H9 (cell line): ENCODE measurements at regions not wholly inside any gene's neighbourhood (a gene's known extent, or its start where the extent isn't known, plus 50 kb on each side); places are given as distances from the start of the nearest gene placed in this dataset.
"Not testable (repeated sequence)": the region's sequence is repeated elsewhere in the genome, so short reads cannot be mapped to it uniquely, and the experiment has no call there.

ENCODE experiments used
- DNase-seq: peaks from one replicate; pipeline ENCODE4 v3.0.0-alpha.2; 2017
- H2AFZ ChIP-seq: one replicate; pipeline ENCODE4 v1.6.1; 2013; ENCODE audit warnings: mild to moderate bottlenecking, low read length, control low read depth, moderate library complexity
- H2AK5ac ChIP-seq: 2 replicates; pipeline ENCODE4 v1.6.1; 2013; ENCODE audit warnings: low read length, control low read depth, mixed read lengths; ENCODE audit not compliant: insufficient read length
- H2BK120ac ChIP-seq: one replicate; pipeline ENCODE4 v1.6.1; 2013; ENCODE audit warnings: low read depth, mild to moderate bottlenecking, low read length, control low read depth, inconsistent platforms; ENCODE audit not compliant: poor library complexity, severe bottlenecking
- H2BK12ac ChIP-seq: 2 replicates; pipeline ENCODE4 v1.6.1; 2013; ENCODE audit warnings: low read length, control low read depth, mixed read lengths, low read depth; ENCODE audit not compliant: insufficient read length
- H2BK15ac ChIP-seq: 2 replicates; pipeline ENCODE4 v1.6.1; 2013; ENCODE audit warnings: low read depth, low read length, control low read depth
- H2BK20ac ChIP-seq: one replicate; pipeline ENCODE4 v1.6.1; 2013; ENCODE audit warnings: low read depth, mild to moderate bottlenecking, low read length, control low read depth, inconsistent platforms; ENCODE audit not compliant: poor library complexity, severe bottlenecking
- H2BK5ac ChIP-seq: 2 replicates; pipeline ENCODE4 v1.6.1; 2013; ENCODE audit warnings: low read length, control low read depth, mixed read lengths; ENCODE audit not compliant: insufficient read length
- H3K14ac ChIP-seq: 2 replicates; pipeline ENCODE4 v1.6.1; 2013; ENCODE audit warnings: low read length, control low read depth; ENCODE audit not compliant: insufficient read depth
- H3K18ac ChIP-seq: 2 replicates; pipeline ENCODE4 v1.6.1; 2013; ENCODE audit warnings: low read depth, mild to moderate bottlenecking, mixed read lengths, low read length, control low read depth; ENCODE audit not compliant: insufficient read length
- H3K23ac ChIP-seq: 2 replicates; pipeline ENCODE4 v1.6.1; 2013; ENCODE audit warnings: low read length, control low read depth, mixed read lengths, low read depth; ENCODE audit not compliant: insufficient read length
- H3K23me2 ChIP-seq: 2 replicates; pipeline ENCODE4 v1.6.1; 2013; ENCODE audit warnings: low read depth, mild to moderate bottlenecking, mixed read lengths, low read length, control low read depth; ENCODE audit not compliant: insufficient read length, poor library complexity, severe bottlenecking
- H3K27ac ChIP-seq: 2 replicates; pipeline ENCODE4 v1.5.1; 2013; ENCODE audit warnings: low read length, control low read depth, mixed read lengths, low read depth; ENCODE audit not compliant: insufficient read length
- H3K27me3 ChIP-seq: 2 replicates; pipeline ENCODE4 v1.6.1; 2013; ENCODE audit warnings: low read length, control low read depth, inconsistent platforms; ENCODE audit not compliant: insufficient read depth
- H3K4ac ChIP-seq: 2 replicates; pipeline ENCODE4 v1.6.1; 2013; ENCODE audit warnings: low read depth, mild to moderate bottlenecking, control low read depth, inconsistent platforms, low read length, moderate library complexity
- H3K4me1 ChIP-seq: 2 replicates; pipeline ENCODE4 v1.6.1; 2013; ENCODE audit warnings: low read length, control low read depth, inconsistent platforms; ENCODE audit not compliant: insufficient read depth
- H3K4me2 ChIP-seq: 2 replicates; pipeline ENCODE4 v1.6.1; 2013; ENCODE audit warnings: low read length, control low read depth, mixed read lengths; ENCODE audit not compliant: insufficient read length, insufficient read depth
- H3K56ac ChIP-seq: 2 replicates; pipeline ENCODE4 v1.6.1; 2013; ENCODE audit warnings: low read depth, mild to moderate bottlenecking, mixed read lengths, low read length, control low read depth; ENCODE audit not compliant: insufficient read length
- H3K79me1 ChIP-seq: 2 replicates; pipeline ENCODE4 v1.6.1; 2013; ENCODE audit warnings: low read depth, mild to moderate bottlenecking, moderate library complexity, low read length, control low read depth, inconsistent platforms; ENCODE audit not compliant: insufficient read depth, poor library complexity, severe bottlenecking
- H3K79me2 ChIP-seq: 2 replicates; pipeline ENCODE4 v1.6.1; 2013; ENCODE audit warnings: low read length, control low read depth, inconsistent platforms; ENCODE audit not compliant: insufficient read depth
- H3K9ac ChIP-seq: 2 replicates; pipeline ENCODE4 v1.6.1; 2013; ENCODE audit warnings: low read length, control low read depth, mixed read lengths; ENCODE audit not compliant: insufficient read length; ENCODE audit errors: extremely low read depth
- H3K9me3 ChIP-seq: one replicate; pipeline ENCODE4 v1.6.1; 2013; ENCODE audit warnings: low read depth, low read length, inconsistent platforms; ENCODE audit not compliant: control insufficient read depth
- H3T11ph ChIP-seq: one replicate; pipeline ENCODE4 v1.6.1; 2013; ENCODE audit warnings: mild to moderate bottlenecking, low read length, control low read depth, inconsistent platforms
- H4K20me1 ChIP-seq: one replicate; pipeline ENCODE4 v1.6.1; 2013; ENCODE audit not compliant: control insufficient read depth, insufficient read length, insufficient read depth
- H4K5ac ChIP-seq: 2 replicates; pipeline ENCODE4 v1.6.1; 2013; ENCODE audit warnings: low read depth, mild to moderate bottlenecking, mixed read lengths, low read length, control low read depth; ENCODE audit not compliant: insufficient read length
- H4K8ac ChIP-seq: replicated peaks from 2 replicates; pipeline ENCODE4 v1.6.1; 2013; ENCODE audit warnings: low read length, control low read depth, mixed read lengths, low read depth; ENCODE audit not compliant: insufficient read length
- H4K91ac ChIP-seq: 2 replicates; pipeline ENCODE4 v1.6.1; 2013; ENCODE audit warnings: low read depth, mild to moderate bottlenecking, moderate library complexity, mixed read lengths, low read length, control low read depth; ENCODE audit not compliant: insufficient read length
- H3K27ac Mint-ChIP-seq, 3 experiments: 2 replicates in 2 of 3; 3 replicates in 1 of 3; pipeline ENCODE4 v1.8.0; 2020 to 2021; ENCODE audit warnings: mixed read lengths in 3 of 3, mild to moderate bottlenecking in 1 of 3, moderate library complexity in 1 of 3
- H3K27me3 Mint-ChIP-seq: 2 replicates; pipeline ENCODE4 v1.8.0; 2021; ENCODE audit warnings: low read depth, mild to moderate bottlenecking, moderate library complexity, mixed read lengths
- H3K36me3 Mint-ChIP-seq, 3 experiments: 2 replicates in 2 of 3; 3 replicates in 1 of 3; pipeline ENCODE4 v1.8.0; 2020 to 2021; ENCODE audit warnings: low read depth in 3 of 3, mixed read lengths in 3 of 3; ENCODE audit not compliant: insufficient read depth in 1 of 3
- H3K4me1 Mint-ChIP-seq, 2 experiments: 2 replicates each; pipeline ENCODE4 v1.8.0; 2020; ENCODE audit warnings: mixed read lengths in 2 of 2
- H3K4me3 Mint-ChIP-seq, 2 experiments: 2 replicates in 1 of 2; 3 replicates in 1 of 2; pipeline ENCODE4 v1.8.0; 2020 to 2021; ENCODE audit warnings: mild to moderate bottlenecking in 2 of 2, mixed read lengths in 2 of 2, moderate library complexity in 1 of 2
- H3K9me3 Mint-ChIP-seq, 2 experiments: 2 replicates in 1 of 2; 3 replicates in 1 of 2; pipeline ENCODE4 v1.8.0; 2020; ENCODE audit warnings: mild to moderate bottlenecking in 2 of 2, mixed read lengths in 2 of 2, moderate library complexity in 1 of 2
- CTCF ChIP-seq: fragments of 200-600 bp; sonication (generic); conservative IDR thresholded peaks from 3 replicates; pipeline ENCODE4 v1.8.0; 2021; ENCODE audit warnings: antibody characterized with exemption, mild to moderate bottlenecking
- WGBS: extraction: QIAGEN DNeasy Blood & Tissue Kit; methylation state at CpG from one replicate; pipeline ENCODE4 v1.1.7; 2013; ENCODE audit warnings: missing lambda C conversion rate, low lambda C conversion rate, mixed read lengths; ENCODE audit not compliant: insufficient read length; ENCODE audit errors: extremely low coverage; 5-methylcytosine and 5-hydroxymethylcytosine counted together

- WGBS, result no CpG with 5 or more reads among the region's 2 CpGs
- H4K5ac ChIP-seq, result no peak overlapping the region
- no peak overlapping the region for H2BK5ac ChIP-seq
- H2BK20ac ChIP-seq, result no peak overlapping the region
- H3K56ac ChIP-seq, result no peak overlapping the region
- Mint-ChIP-seq H3K4me3 (no peak overlapping the region), H3K36me3 (peaks cover 0 to 5% (median 0%) of the 10 kb centered on the region in 3 experiments; a peak in 3 of 7 replicates), H3K9me3 (peaks cover under 1 to 3% of the 10 kb centered on the region in 2 experiments; a peak in 1 of 5 replicates), H3K4me1 (peaks cover 6 to 8% of the 10 kb centered on the region in 2 experiments), H3K27me3 (no peaks in the 10 kb centered on the region), H3K27ac (no peak overlapping the region)
- H3K14ac ChIP-seq, result no peak overlapping the region
- no peaks in the 10 kb centered on the region for H3K79me1 ChIP-seq
- no peaks in the 10 kb centered on the region for H3K79me2 ChIP-seq
- TF ChIP-seq CTCF, result no peak
- H2BK15ac ChIP-seq, result no peak overlapping the region
- no peaks in the 10 kb centered on the region for H4K20me1 ChIP-seq
- no peak overlapping the region for H3T11ph ChIP-seq
- H2BK12ac ChIP-seq, result no peak overlapping the region
- no peak for DNase-seq
- no peak overlapping the region for H2AK5ac ChIP-seq
- H3K4me2 ChIP-seq, result no peak overlapping the region
- H3K23ac ChIP-seq, result no peak overlapping the region
- H2BK120ac ChIP-seq, result no peak overlapping the region
- H4K8ac ChIP-seq, result no peak overlapping the region
- H3K23me2 ChIP-seq, result no peaks in the 10 kb centered on the region
- H3K18ac ChIP-seq, result no peak overlapping the region
- H3K9ac ChIP-seq, result no peak overlapping the region
- no peak overlapping the region for H4K91ac ChIP-seq
- H3K4me1 ChIP-seq, result no peaks in the 10 kb centered on the region
- no peak overlapping the region for H3K4ac ChIP-seq
- H3K27me3 ChIP-seq, result no peaks in the 10 kb centered on the region
- H3K9me3 ChIP-seq, result no peaks in the 10 kb centered on the region
- H2AFZ ChIP-seq, result no peak overlapping the region
- H3K27ac ChIP-seq, result no peak overlapping the region
Observed at GRCh38 chr4:177494791-177495190, 52.6 kb upstream of the AGA start.

GRCh38 chr4:177495626-177496025, 53.4 kb upstream of the AGA start:
- H4K5ac ChIP-seq, H2AFZ ChIP-seq, H3K23ac ChIP-seq, H4K91ac ChIP-seq, H3K18ac ChIP-seq, H3K27ac Mint-ChIP-seq, H3K79me1 ChIP-seq, H3K4me1 Mint-ChIP-seq, H3K14ac ChIP-seq, H2BK15ac ChIP-seq, H3K4me1 ChIP-seq, H2BK12ac ChIP-seq, H2BK5ac ChIP-seq, H2AK5ac ChIP-seq, H3K56ac ChIP-seq, H2BK20ac ChIP-seq, H3K9me3 ChIP-seq, H2BK120ac ChIP-seq, H3K27me3 Mint-ChIP-seq, H4K20me1 ChIP-seq, H3K9me3 Mint-ChIP-seq, H3K4me2 ChIP-seq, H3K4me3 Mint-ChIP-seq, H3K27ac ChIP-seq, DNase-seq, H3K23me2 ChIP-seq, H3K9ac ChIP-seq, H3K27me3 ChIP-seq, H4K8ac ChIP-seq, H3K4ac ChIP-seq, H3K79me2 ChIP-seq, H3T11ph ChIP-seq: not testable (repeated sequence)
- WGBS, result no CpG with 5 or more reads among the region's 27 CpGs
- peaks cover 4 to 13% (median 6%) of the 10 kb centered on the region in 3 experiments; a peak in 4 of 7 replicates for H3K36me3 Mint-ChIP-seq
